GM10248 (cell line): ENCODE measurements at regions not wholly inside any gene's neighbourhood (a gene's known extent, or its start where the extent isn't known, plus 50 kb on each side); places are given as distances from the start of the nearest gene placed in this dataset.
A peak's percentile ranks its signal among the peaks of the same experiment; 100 is the strongest.

Source experiments
- CTCF ChIA-PET: fragments of 300-600 bp; sonication (Branson Sonifier 250); formaldehyde crosslinking; extraction: SDS; loops from one replicate; lab custom pipeline; 2021; ENCODE audit warnings: antibody characterized with exemption; lab: Yijun Ruan, JAX
- POLR2A ChIA-PET: fragments of 350-650 bp; sonication (Branson Sonifier 250); formaldehyde crosslinking; extraction: SDS; loops from one replicate; lab custom pipeline; 2020; ENCODE audit warnings: antibody characterized with exemption; lab: Yijun Ruan, JAX
- DNase-seq: peaks from one replicate; pipeline ENCODE4 v3.0.0; 2012; ENCODE audit errors: extremely low spot score
- TF ChIP-seq, protein P1 (sequence below): IDR thresholded peaks from 2 replicates; pipeline ENCODE4 v1.5.1; 2012; ENCODE audit warnings: mild to moderate bottlenecking, low read depth; ENCODE audit errors: extremely low read depth, missing control alignments, control extremely low read depth

DNA sequence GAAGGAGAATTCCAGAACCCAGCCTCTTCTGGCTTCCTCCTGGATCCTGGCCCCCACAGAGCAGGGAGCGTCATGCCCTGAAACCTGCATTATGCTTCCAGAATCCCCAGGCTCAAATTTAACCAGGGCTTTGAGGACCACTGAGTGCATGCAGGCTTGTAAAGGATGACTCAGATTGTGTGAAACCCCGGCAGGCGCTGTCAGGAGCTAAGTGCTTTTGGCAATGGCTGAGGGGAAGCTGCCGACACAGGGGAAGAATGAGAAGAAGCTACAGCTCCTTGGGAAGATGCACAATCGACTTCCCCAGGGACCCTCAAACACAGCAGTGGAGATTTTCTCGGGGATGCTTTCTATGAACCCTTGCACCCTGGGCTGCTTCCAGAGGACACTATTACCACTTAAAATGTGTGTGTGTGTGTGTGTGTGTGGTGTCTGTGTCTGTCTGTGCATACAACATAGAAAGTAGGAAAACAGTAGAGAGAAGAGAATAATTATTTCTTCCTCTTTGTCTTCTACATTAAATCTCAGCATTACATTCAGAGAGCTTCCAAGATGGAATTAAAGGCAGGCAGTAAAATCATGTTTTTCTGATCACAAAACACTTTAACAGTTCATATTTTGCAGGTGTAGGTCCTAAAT, 183.5 kb upstream of the INHBA start:
- peak; percentile 24 for DNase-seq
- ChIA-PET CTCF (interaction anchor here (1.3 to 1.7 kb wide), 2 partner anchors 54 to 57 kb away, joined by 3 to 5 read pairs; no protein-coding TSS in a partner anchor), POLR2A (no interaction called here)
- TF ChIP-seq, protein P1, sequence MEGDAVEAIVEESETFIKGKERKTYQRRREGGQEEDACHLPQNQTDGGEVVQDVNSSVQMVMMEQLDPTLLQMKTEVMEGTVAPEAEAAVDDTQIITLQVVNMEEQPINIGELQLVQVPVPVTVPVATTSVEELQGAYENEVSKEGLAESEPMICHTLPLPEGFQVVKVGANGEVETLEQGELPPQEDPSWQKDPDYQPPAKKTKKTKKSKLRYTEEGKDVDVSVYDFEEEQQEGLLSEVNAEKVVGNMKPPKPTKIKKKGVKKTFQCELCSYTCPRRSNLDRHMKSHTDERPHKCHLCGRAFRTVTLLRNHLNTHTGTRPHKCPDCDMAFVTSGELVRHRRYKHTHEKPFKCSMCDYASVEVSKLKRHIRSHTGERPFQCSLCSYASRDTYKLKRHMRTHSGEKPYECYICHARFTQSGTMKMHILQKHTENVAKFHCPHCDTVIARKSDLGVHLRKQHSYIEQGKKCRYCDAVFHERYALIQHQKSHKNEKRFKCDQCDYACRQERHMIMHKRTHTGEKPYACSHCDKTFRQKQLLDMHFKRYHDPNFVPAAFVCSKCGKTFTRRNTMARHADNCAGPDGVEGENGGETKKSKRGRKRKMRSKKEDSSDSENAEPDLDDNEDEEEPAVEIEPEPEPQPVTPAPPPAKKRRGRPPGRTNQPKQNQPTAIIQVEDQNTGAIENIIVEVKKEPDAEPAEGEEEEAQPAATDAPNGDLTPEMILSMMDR: no peak

- no peak for DNase-seq
- TF ChIP-seq, protein P1: no peak
- CTCF ChIA-PET: no interaction called here
- POLR2A ChIA-PET: no interaction called here
Observed at GRCh38 chr7:41885748-41886147, 182.9 kb upstream of the INHBA start.

- DNase-seq: no peak
- ChIA-PET CTCF (no interaction called here), POLR2A (no interaction called here)
- TF ChIP-seq, protein P1: no peak
Observed at GRCh38 chr7:41885078-41885477, 182.2 kb upstream of the INHBA start.

DNA sequence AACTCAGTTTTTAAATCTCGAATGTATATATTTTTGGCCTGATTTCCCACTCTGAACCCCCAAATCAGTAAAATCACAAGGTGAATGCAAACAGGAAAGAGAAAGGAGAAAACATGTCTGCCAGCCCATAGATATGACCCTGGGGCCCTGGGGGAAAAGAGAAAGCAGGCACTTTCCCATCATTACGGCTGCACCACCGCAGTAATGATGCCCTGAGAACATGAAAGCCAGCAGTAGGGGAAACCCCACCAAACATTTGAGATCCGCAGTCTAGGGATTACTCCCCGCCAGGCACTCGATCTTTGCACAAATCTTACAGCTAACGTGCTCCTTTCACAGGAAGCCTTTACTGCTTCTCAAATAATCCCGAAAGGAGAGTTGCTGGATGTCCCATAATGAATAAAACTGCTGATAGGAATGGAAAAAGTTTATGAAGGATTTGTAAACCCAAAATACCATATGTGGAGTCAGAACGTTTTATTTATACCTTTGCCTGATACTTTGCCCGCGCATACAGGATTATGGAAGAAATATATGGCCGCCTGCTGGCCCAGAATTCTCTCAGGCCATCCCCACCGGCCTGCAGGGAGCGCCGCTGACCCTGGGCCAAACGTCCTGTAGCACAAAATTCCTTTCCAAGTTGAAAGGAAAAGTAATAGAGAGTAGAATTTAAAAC, 180.0 kb upstream of the INHBA start:
- TF ChIP-seq, protein P1: no peak
- ChIA-PET POLR2A (no interaction called here), CTCF (interaction anchor here (1.0 to 3.2 kb wide), 5 partner anchors 9 to 1700 kb away, joined by 3 to 15 read pairs (median 3); partner anchors contain the start of gene STK17A)
- peak; percentile 58 for DNase-seq

GRCh38 chr7:41882256-41882655, 179.4 kb upstream of the INHBA start:
- POLR2A ChIA-PET: no interaction called here
- TF ChIP-seq, protein P1: no peak
- CTCF ChIA-PET: interaction anchor here (0.9 to 3.2 kb wide), 9 partner anchors 10 to 1957 kb away, joined by 3 to 15 read pairs (median 3); partner anchors contain the start of gene STK17A
- no peak for DNase-seq

- TF ChIP-seq, protein P1: no peak
- CTCF ChIA-PET: interaction anchor here (0.9 to 3.2 kb wide), 11 partner anchors 10 to 1957 kb away, joined by 3 to 15 read pairs (median 3); partner anchors contain the start of gene STK17A
- POLR2A ChIA-PET: no interaction called here
- DNase-seq: peak; percentile 79
Observed at GRCh38 chr7:41881331-41882130, 178.6 kb upstream of the INHBA start.
